ENCODE measurements at regions not wholly inside any gene's neighbourhood (a gene's known extent, or its start where the extent isn't known, plus 50 kb on each side); places are given as distances from the start of the nearest gene placed in this dataset.

DNA sequence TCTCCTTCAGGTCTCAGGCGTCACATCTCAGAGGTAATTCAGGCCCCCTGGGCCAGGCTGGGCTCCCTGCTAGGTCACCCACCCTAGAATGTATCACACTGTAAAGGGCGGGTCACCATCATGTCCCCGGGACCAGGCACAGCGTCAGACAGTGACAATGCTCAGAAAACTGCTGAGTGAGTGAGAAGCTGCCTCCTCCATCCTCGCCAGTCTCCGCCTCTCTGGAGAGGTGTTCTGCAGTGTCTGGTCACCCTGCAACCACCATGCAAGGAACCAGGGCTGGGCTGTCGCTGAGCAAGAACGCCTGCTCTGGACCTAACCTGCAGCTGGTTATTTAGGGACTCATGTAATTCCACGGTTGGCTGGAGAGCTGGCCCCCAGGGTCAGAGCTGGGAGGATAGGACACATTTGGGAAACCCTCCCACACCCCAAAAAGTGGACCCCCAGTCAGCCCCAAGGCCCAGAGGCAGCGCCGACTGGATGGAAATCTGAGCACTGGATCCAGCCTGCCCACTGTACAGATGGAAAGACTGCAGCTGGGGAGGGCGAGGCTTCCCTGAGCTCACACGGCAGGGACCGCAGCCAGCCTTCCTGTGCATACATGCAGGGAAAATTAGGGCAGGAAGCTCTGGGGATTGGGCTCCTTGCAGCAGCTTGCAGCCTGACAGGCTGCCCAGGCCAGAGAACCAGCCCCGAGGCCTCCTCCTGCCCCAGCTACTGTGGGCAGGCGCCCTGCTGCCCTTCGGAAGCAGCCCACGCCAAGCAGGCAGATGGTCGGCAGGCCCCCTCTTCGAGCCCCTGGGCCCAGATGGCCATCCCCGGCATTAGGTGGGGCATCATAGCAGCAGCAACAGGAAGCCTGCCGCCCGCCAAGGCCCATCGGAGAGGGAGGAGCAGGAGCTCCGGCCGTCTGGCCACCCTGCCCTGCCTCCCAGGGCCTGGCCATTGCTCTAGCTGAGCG is 105.4 kb upstream of the ZMIZ1 start:
- no peak for DNase-seq (ENCODE audit: extremely low spot score)
- ChIA-PET CTCF (interaction anchor here (1.6 kb wide), 1 partner anchor 11 kb away, joined by 6 read pairs; no protein-coding TSS in a partner anchor), POLR2A (interaction anchor here (0.6 to 1.5 kb wide), 2 partner anchors 9 to 73 kb away, joined by 3 read pairs; no protein-coding TSS in a partner anchor)

DNA sequence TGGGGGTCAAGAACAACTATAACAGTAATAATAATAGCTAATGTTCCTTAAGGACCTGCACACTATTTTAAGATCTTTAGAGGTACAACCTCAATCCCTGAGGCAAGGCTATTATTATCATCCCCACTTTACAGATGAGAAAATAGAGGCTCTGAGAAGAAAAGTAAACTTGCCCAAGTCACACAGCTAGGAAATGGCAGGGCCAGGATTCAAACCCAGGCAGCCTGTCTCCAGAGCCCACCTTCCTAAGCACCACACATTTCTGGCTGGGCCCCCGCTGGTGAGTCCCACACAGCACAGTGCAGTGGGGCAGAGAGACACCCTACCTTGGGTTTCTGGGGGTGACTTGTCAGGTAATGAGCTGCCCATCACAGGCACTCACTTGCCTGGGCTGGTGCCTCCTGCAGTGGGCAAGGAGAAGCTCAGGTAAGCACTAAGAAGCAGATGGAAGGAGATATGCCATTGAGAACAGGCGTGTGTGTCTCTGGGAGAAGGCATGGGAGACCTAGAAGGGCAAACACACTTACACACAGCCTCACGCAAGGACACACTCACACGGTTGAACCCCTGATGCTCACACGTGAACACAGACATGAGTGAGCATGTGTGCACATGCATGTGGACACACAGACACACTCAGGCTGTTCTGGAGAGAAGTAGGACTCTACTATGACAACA is 104.4 kb upstream of the ZMIZ1 start:
- ChIA-PET POLR2A (no interaction called here), CTCF (no interaction called here)
- no peak for DNase-seq (ENCODE audit: extremely low spot score)
- TF ChIP-seq LEF1 (IDR thresholded peaks at IDR 0.05; ENCODE audit: borderline replicate concordance) (no peak), ELF4 (IDR thresholded peaks at IDR 0.05) (no peak), L3MBTL2 (conservative IDR thresholded peaks at IDR 0.05) (no peak), FOXA1 (IDR thresholded peaks at IDR 0.05) (no peak), ARNT (IDR thresholded peaks at IDR 0.05) (no peak), CTBP1 (IDR thresholded peaks at IDR 0.05; ENCODE audit: borderline replicate concordance) (no peak), HDGF (IDR thresholded peaks at IDR 0.05; ENCODE audit: borderline replicate concordance) (no peak), SUZ12 (IDR thresholded peaks at IDR 0.05) (no peak)
- TF ChIP-seq, protein P1, sequence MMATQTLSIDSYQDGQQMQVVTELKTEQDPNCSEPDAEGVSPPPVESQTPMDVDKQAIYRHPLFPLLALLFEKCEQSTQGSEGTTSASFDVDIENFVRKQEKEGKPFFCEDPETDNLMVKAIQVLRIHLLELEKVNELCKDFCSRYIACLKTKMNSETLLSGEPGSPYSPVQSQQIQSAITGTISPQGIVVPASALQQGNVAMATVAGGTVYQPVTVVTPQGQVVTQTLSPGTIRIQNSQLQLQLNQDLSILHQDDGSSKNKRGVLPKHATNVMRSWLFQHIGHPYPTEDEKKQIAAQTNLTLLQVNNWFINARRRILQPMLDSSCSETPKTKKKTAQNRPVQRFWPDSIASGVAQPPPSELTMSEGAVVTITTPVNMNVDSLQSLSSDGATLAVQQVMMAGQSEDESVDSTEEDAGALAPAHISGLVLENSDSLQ (IDR thresholded peaks at IDR 0.05): no peak

More for the DNA sequence above, 105.4 kb upstream of the ZMIZ1 start:
- no peak for TF ChIP-seq FOXA1 (IDR thresholded peaks at IDR 0.05)
- no peak for TF ChIP-seq BHLHE40 (IDR thresholded peaks at IDR 0.05; ENCODE audit: borderline replicate concordance)
- no peak for TF ChIP-seq L3MBTL2 (conservative IDR thresholded peaks at IDR 0.05)
- TF ChIP-seq FOXM1 (IDR thresholded peaks at IDR 0.05; ENCODE audit: borderline replicate concordance): no peak
- TF ChIP-seq ARNT (IDR thresholded peaks at IDR 0.05): no peak
- no peak for TF ChIP-seq LEF1 (IDR thresholded peaks at IDR 0.05; ENCODE audit: borderline replicate concordance)
- no peak for TF ChIP-seq FOXK2 (IDR thresholded peaks at IDR 0.05)
- TF ChIP-seq SP1 (IDR thresholded peaks at IDR 0.05): no peak
- TF ChIP-seq HDGF (IDR thresholded peaks at IDR 0.05; ENCODE audit: borderline replicate concordance): no peak
- TF ChIP-seq SUZ12 (IDR thresholded peaks at IDR 0.05): no peak
- no peak for TF ChIP-seq ELF4 (IDR thresholded peaks at IDR 0.05)
- TF ChIP-seq, protein P1 (IDR thresholded peaks at IDR 0.05): no peak
- no peak for TF ChIP-seq TARDBP (IDR thresholded peaks at IDR 0.05)

DNA sequence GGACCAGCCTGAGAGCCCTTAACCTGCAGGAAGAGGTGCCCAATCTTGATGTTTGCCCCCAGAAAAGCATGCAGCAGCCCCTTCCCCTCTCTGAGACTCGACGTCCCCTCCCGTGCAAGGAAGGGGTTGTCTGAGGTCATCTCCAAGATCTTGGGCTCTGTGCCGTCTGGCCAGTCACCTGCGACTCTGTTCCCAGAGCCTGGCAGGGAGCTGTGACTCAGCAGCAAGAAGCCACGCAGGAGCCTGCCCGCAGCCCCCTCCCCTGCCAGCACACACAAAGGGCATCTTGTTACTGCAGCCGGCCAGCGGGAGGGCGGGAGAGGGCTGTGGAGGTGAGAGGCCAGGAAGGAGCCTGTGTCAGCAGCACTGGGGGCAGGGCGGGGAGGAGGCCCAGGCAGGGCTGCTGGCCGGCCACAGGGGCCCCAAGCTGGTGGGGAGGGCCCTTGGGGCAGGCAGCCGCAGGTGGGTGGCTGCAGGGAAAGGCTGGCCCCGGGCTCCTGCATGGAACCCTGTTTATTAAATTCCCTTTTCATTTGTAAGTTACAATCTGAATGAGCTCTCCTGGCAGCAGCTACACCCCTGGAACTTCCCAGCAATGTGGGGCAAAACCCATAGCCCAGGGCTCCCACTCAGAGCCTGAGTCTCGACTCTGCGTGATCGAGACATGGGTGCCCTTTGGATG is 103.7 kb upstream of the ZMIZ1 start:
- CTCF ChIA-PET: no interaction called here
- DNase-seq (ENCODE audit: extremely low spot score): no peak
- POLR2A ChIA-PET: no interaction called here
- TF ChIP-seq SP1 (IDR thresholded peaks at IDR 0.05): no peak
- no peak for TF ChIP-seq LEF1 (IDR thresholded peaks at IDR 0.05; ENCODE audit: borderline replicate concordance)
- TF ChIP-seq L3MBTL2 (conservative IDR thresholded peaks at IDR 0.05): no peak
- TF ChIP-seq NFRKB (IDR thresholded peaks at IDR 0.05): no peak
- TF ChIP-seq TARDBP (IDR thresholded peaks at IDR 0.05): no peak
- TF ChIP-seq, protein P1 (IDR thresholded peaks at IDR 0.05): no peak
- no peak for TF ChIP-seq FOXM1 (IDR thresholded peaks at IDR 0.05; ENCODE audit: borderline replicate concordance)

DNA sequence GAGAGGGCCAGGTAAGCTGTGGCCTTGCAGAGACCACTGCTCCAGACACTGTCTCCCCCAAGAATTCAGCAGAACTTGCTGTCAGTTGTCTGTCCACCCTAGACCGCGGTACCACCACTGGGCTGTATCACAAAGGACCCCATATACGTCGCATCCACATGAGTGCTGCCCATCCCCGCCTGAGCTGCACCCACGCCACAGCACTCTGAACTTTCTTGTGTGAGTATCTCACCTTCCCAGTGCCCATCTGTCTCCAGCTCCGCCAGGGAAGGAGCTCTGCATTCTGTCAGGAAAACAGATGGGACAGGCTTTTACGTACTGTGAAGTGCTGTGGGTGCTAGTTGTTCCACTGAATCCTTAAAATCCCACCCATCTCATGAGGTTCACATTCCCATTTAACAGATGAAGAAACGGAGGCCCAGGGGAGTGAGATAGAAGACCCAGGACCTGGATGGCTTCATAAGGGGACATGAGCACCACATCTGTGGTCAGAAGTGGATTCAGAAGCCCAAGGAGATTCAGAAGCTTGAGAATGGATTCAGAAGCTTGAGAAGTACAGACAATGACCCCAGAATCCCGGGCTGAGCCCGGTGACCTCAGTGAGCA is 102.5 kb upstream of the ZMIZ1 start:
- TF ChIP-seq LEF1 (IDR thresholded peaks at IDR 0.05; ENCODE audit: borderline replicate concordance) (no peak), NFRKB (IDR thresholded peaks at IDR 0.05) (no peak), TARDBP (IDR thresholded peaks at IDR 0.05) (no peak), ARNT (IDR thresholded peaks at IDR 0.05) (no peak)
- no peak for DNase-seq (ENCODE audit: extremely low spot score)
- CTCF ChIA-PET: interaction anchor here (0.6 to 0.8 kb wide), 2 partner anchors 15 to 152 kb away, joined by 3 read pairs; no protein-coding TSS in a partner anchor
- POLR2A ChIA-PET: interaction anchor here (1.7 kb wide), 1 partner anchor 14 kb away, joined by 4 read pairs; no protein-coding TSS in a partner anchor

DNA sequence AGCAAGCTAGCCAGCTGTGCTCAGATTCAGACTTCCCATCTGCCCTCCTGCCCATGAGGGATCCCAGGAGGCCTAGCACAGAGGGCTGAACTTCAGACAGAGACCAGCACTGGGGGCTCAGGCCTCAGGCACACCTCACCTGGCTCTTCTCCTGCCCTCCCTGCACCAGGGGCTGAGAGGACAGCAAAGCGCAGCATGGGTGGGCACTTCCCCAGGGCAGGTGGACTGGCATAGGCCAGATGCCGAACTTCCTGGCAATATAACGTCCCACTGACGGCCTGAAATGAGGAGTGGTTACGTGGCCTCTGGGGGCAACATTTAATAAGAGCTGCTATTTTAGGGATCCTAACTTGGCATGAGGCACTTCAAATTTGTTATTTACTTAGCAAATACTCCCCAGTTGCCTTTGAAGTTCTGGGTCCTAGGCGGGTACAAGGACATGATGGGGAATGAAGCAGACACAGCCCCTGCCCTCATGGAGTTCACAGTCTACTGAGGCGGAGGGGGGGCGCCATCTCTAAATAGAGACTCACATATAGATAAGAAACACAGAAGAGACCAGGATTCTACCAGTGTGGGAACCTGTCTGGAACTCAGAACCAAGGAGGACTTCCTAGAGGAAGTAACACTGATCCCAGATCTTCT is 101.8 kb upstream of the ZMIZ1 start:
- no peak for DNase-seq (ENCODE audit: extremely low spot score)
- TF ChIP-seq ELF4 (IDR thresholded peaks at IDR 0.05) (no peak), BHLHE40 (IDR thresholded peaks at IDR 0.05; ENCODE audit: borderline replicate concordance) (no peak), L3MBTL2 (conservative IDR thresholded peaks at IDR 0.05) (no peak), FOXM1 (IDR thresholded peaks at IDR 0.05; ENCODE audit: borderline replicate concordance) (no peak), ARNT (IDR thresholded peaks at IDR 0.05) (no peak), FOXA1 (IDR thresholded peaks at IDR 0.05) (no peak), HDGF (IDR thresholded peaks at IDR 0.05; ENCODE audit: borderline replicate concordance) (no peak), ZNF384 (IDR thresholded peaks at IDR 0.05) (no peak), LEF1 (IDR thresholded peaks at IDR 0.05; ENCODE audit: borderline replicate concordance) (no peak), CTBP1 (IDR thresholded peaks at IDR 0.05; ENCODE audit: borderline replicate concordance) (no peak)
- TF ChIP-seq, protein P1 (IDR thresholded peaks at IDR 0.05): no peak
- ChIA-PET POLR2A (interaction anchor here (0.7 to 1.7 kb wide), 2 partner anchors 14 to 21 kb away, joined by 3 to 4 read pairs; no protein-coding TSS in a partner anchor), CTCF (no interaction called here)

Data from HEK293T (cell line).